ENCODE measurements at regions not wholly inside any gene's neighbourhood (a gene's known extent, or its start where the extent isn't known, plus 50 kb on each side); places are given as distances from the start of the nearest gene placed in this dataset.

GRCh38 chr7:22061775-22062174 lies 116.1 kb upstream of the CDCA7L start:
- no peaks in the 10 kb centered on the region for H3K4me1 ChIP-seq (ENCODE audit: control insufficient read depth in 1 of 2, insufficient read depth in 2 of 2, low read depth in 1 of 2, low read length in 1 of 2)
- H3K27ac ChIP-seq (ENCODE audit: low read depth in 2 of 2, low read length in 1 of 2): no peak overlapping the region
- no peaks in the 10 kb centered on the region for H3K79me2 ChIP-seq (ENCODE audit: insufficient read depth)
- no peak for DNase-seq
- TF ChIP-seq GABPA (IDR thresholded peaks at IDR 0.05; ENCODE audit: low read depth) (no peak), TEAD4 (IDR thresholded peaks at IDR 0.05; ENCODE audit: borderline replicate concordance, insufficient read depth) (no peak)
- ChIA-PET POLR2A (no interaction called here), CTCF (interaction anchor here (1.0 kb wide), 1 partner anchor 21 kb away, joined by 4 read pairs; no protein-coding TSS in a partner anchor)
- no peak overlapping the region for H3K4me2 ChIP-seq
- H3K27me3 ChIP-seq (ENCODE audit: insufficient read depth): peaks cover 13% of the 10 kb centered on the region; the same call in 1 of the 2 replicates
- H3K9me3 ChIP-seq: no peaks in the 10 kb centered on the region
- H2AFZ ChIP-seq (ENCODE audit: low read depth): no peak overlapping the region
- no peak overlapping the region for H3K4me3 ChIP-seq (ENCODE audit: low read depth in 2 of 2, low read length in 1 of 2)
- no peaks in the 10 kb centered on the region for H3F3A ChIP-seq (replicated peaks; ENCODE audit: insufficient read depth)
- no peaks in the 10 kb centered on the region for H3K36me3 ChIP-seq (replicated peaks in 1 of 2; ENCODE audit: control insufficient read depth in 1 of 2, insufficient read depth in 2 of 2, low read length in 1 of 2)
- WGBS (ENCODE audit: low lambda C conversion rate): 0% methylated on average over 2 of the region's 2 CpGs
- no peaks in the 10 kb centered on the region for H4K20me1 ChIP-seq (ENCODE audit: insufficient read depth)
- H3K9me2 ChIP-seq: no peaks in the 10 kb centered on the region
- no peak overlapping the region for H3K9ac ChIP-seq

DNA sequence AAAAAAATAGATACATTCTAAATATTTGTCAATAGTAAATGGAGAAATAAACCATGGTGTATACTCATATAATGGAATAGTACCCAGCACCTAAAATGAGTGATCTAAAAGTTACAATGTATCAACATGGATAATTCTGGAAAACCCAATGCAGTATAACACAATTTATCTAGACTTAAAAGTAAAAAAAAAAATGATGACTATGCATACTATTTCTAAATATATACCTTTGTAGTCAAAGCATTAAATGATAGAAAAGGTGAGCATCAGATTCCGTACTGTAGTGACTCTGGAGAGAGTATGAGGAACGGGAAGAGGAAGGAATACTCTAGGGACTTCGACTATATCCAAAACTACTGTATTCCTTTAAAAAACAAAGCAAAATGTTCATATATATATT lies 115.2 kb upstream of the CDCA7L start:
- H3K4me2 ChIP-seq: no peak overlapping the region
- no peaks in the 10 kb centered on the region for H3K9me2 ChIP-seq
- no peak overlapping the region for H2AFZ ChIP-seq (ENCODE audit: low read depth)
- 1% methylated on average over 3 of the region's 3 CpGs for WGBS (ENCODE audit: low lambda C conversion rate)
- no peak overlapping the region for H3K4me3 ChIP-seq (ENCODE audit: low read depth in 2 of 2, low read length in 1 of 2)
- peaks cover 13% of the 10 kb centered on the region; the same call in 1 of the 2 replicates for H3K27me3 ChIP-seq (ENCODE audit: insufficient read depth)
- H3K36me3 ChIP-seq (replicated peaks in 1 of 2; ENCODE audit: control insufficient read depth in 1 of 2, insufficient read depth in 2 of 2, low read length in 1 of 2): no peaks in the 10 kb centered on the region
- no peak overlapping the region for H3K27ac ChIP-seq (ENCODE audit: low read depth in 2 of 2, low read length in 1 of 2)
- no peaks in the 10 kb centered on the region for H3K4me1 ChIP-seq (ENCODE audit: control insufficient read depth in 1 of 2, insufficient read depth in 2 of 2, low read depth in 1 of 2, low read length in 1 of 2)
- H3F3A ChIP-seq (replicated peaks; ENCODE audit: insufficient read depth): no peaks in the 10 kb centered on the region
- H3K9ac ChIP-seq: no peak overlapping the region
- DNase-seq: no peak
- ChIA-PET POLR2A (no interaction called here), CTCF (no interaction called here)
- TF ChIP-seq TAF1 (IDR thresholded peaks at IDR 0.05; ENCODE audit: borderline replicate concordance, low read depth, low read length) (no peak), GATA2 (CRISPR knock-in tag; IDR thresholded peaks at IDR 0.05) (no peak)
- no peaks in the 10 kb centered on the region for H3K79me2 ChIP-seq (ENCODE audit: insufficient read depth)
- H3K9me3 ChIP-seq: no peaks in the 10 kb centered on the region
- H4K20me1 ChIP-seq (ENCODE audit: insufficient read depth): no peaks in the 10 kb centered on the region

- Histone ChIP-seq H3K36me3 (replicated peaks in 1 of 2; ENCODE audit: control insufficient read depth in 1 of 2, insufficient read depth in 2 of 2, low read length in 1 of 2) (no peaks in the 10 kb centered on the region), H3K27me3 (ENCODE audit: insufficient read depth) (peaks cover 20% of the 10 kb centered on the region; the same call in 1 of the 2 replicates), H3K9ac (no peak overlapping the region), H4K20me1 (ENCODE audit: insufficient read depth) (no peaks in the 10 kb centered on the region), H3K4me3 (ENCODE audit: low read depth in 2 of 2, low read length in 1 of 2) (no peak overlapping the region), H3K79me2 (ENCODE audit: insufficient read depth) (no peaks in the 10 kb centered on the region), H3F3A (replicated peaks; ENCODE audit: insufficient read depth) (no peaks in the 10 kb centered on the region), H3K9me3 (no peaks in the 10 kb centered on the region), H2AFZ (ENCODE audit: low read depth) (no peak overlapping the region), H3K9me2 (no peaks in the 10 kb centered on the region), H3K27ac (ENCODE audit: low read depth in 2 of 2, low read length in 1 of 2) (no peak overlapping the region), H3K4me1 (ENCODE audit: control insufficient read depth in 1 of 2, insufficient read depth in 2 of 2, low read depth in 1 of 2, low read length in 1 of 2) (no peaks in the 10 kb centered on the region), H3K4me2 (no peak overlapping the region)
- no peak for DNase-seq
- WGBS (ENCODE audit: low lambda C conversion rate): 0% methylated on average over 1 of the region's 1 CpG
- ChIA-PET CTCF (no interaction called here), POLR2A (no interaction called here)
- TF ChIP-seq TCF12 (IDR thresholded peaks at IDR 0.05) (no peak), EZH2phosphoT487 (IDR thresholded peaks at IDR 0.05; ENCODE audit: borderline replicate concordance, low read depth) (no peak), RAD21 (IDR thresholded peaks at IDR 0.05; ENCODE audit: low read length) (no peak), MEF2A (IDR thresholded peaks at IDR 0.05; ENCODE audit: borderline replicate concordance, low read depth) (no peak)
Measured at GRCh38 chr7:22060197-22060596, 114.5 kb upstream of the CDCA7L start.
